ENCODE measurements at regions not wholly inside any gene's neighbourhood (a gene's known extent, or its start where the extent isn't known, plus 50 kb on each side); places are given as distances from the start of the nearest gene placed in this dataset.
A peak's percentile ranks its signal among the peaks of the same experiment; 100 is the strongest.

- no peak for TF ChIP-seq CTCF (IDR thresholded peaks at IDR 0.05)
- DNase-seq = peak; percentile 88
- H3K4me3 Mint-ChIP-seq = peak overlapping the region; percentile 29
- peaks cover 37% of the 10 kb centered on the region for H3K4me1 Mint-ChIP-seq (ENCODE audit: low read depth)
- H3K27ac Mint-ChIP-seq = peak overlapping the region; percentile 51
- no peaks in the 10 kb centered on the region for H3K9me3 Mint-ChIP-seq
- H3K36me3 Mint-ChIP-seq (ENCODE audit: low read depth) = peaks cover 5% of the 10 kb centered on the region; the same call in 1 of the 2 replicates
- H3K27me3 Mint-ChIP-seq (ENCODE audit: insufficient read depth) = no peaks in the 10 kb centered on the region
Observed at GRCh38 chr5:120304663-120305062, 159.4 kb upstream of the PRR16 start.

- peaks cover 37% of the 10 kb centered on the region for H3K4me1 Mint-ChIP-seq (ENCODE audit: low read depth)
- no peak overlapping the region for H3K4me3 Mint-ChIP-seq
- peak overlapping the region; percentile 54; the same call in 1 of the 2 replicates for H3K27ac Mint-ChIP-seq
- H3K9me3 Mint-ChIP-seq = no peaks in the 10 kb centered on the region
- no peak for TF ChIP-seq CTCF (IDR thresholded peaks at IDR 0.05)
- peaks cover 5% of the 10 kb centered on the region; the same call in 1 of the 2 replicates for H3K36me3 Mint-ChIP-seq (ENCODE audit: low read depth)
- H3K27me3 Mint-ChIP-seq (ENCODE audit: insufficient read depth) = no peaks in the 10 kb centered on the region
- DNase-seq = no peak
Observed at GRCh38 chr5:120306303-120306702, 157.8 kb upstream of the PRR16 start.

- TF ChIP-seq CTCF (IDR thresholded peaks at IDR 0.05) = no peak
- no peak overlapping the region for H3K27ac Mint-ChIP-seq
- no peaks in the 10 kb centered on the region; the same call in 1 of the 2 replicates for H3K9me3 Mint-ChIP-seq
- no peaks in the 10 kb centered on the region for H3K27me3 Mint-ChIP-seq (ENCODE audit: insufficient read depth)
- peaks cover 11% of the 10 kb centered on the region for H3K36me3 Mint-ChIP-seq (ENCODE audit: low read depth)
- DNase-seq = peak; percentile 30
- H3K4me3 Mint-ChIP-seq = no peak overlapping the region
- peaks cover 15% of the 10 kb centered on the region for H3K4me1 Mint-ChIP-seq (ENCODE audit: low read depth)
Observed at GRCh38 chr5:120314191-120314590, 149.9 kb upstream of the PRR16 start.

GRCh38 chr5:120320626-120321025 is 143.5 kb upstream of the PRR16 start:
- Mint-ChIP-seq H3K4me1 (ENCODE audit: low read depth) (no peaks in the 10 kb centered on the region), H3K36me3 (ENCODE audit: low read depth) (peaks cover 11% of the 10 kb centered on the region), H3K27me3 (ENCODE audit: insufficient read depth) (no peaks in the 10 kb centered on the region), H3K27ac (no peak overlapping the region), H3K9me3 (no peaks in the 10 kb centered on the region), H3K4me3 (no peak overlapping the region)
- no peak for DNase-seq
- no peak for TF ChIP-seq CTCF (IDR thresholded peaks at IDR 0.05)

GRCh38 chr5:120326651-120327050 is 137.4 kb upstream of the PRR16 start:
- Mint-ChIP-seq H3K36me3 (ENCODE audit: low read depth) (peaks cover 11% of the 10 kb centered on the region; the same call in 1 of the 2 replicates), H3K27ac (no peak overlapping the region), H3K9me3 (no peaks in the 10 kb centered on the region), H3K27me3 (ENCODE audit: insufficient read depth) (no peaks in the 10 kb centered on the region), H3K4me1 (ENCODE audit: low read depth) (peaks cover 5% of the 10 kb centered on the region; the same call in 1 of the 2 replicates), H3K4me3 (no peak overlapping the region)
- no peak for TF ChIP-seq CTCF (IDR thresholded peaks at IDR 0.05)
- DNase-seq = no peak

GRCh38 chr5:120327180-120327579 is 136.9 kb upstream of the PRR16 start:
- Mint-ChIP-seq H3K9me3 (no peaks in the 10 kb centered on the region), H3K27me3 (ENCODE audit: insufficient read depth) (no peaks in the 10 kb centered on the region), H3K36me3 (ENCODE audit: low read depth) (peaks cover 11% of the 10 kb centered on the region; the same call in 1 of the 2 replicates), H3K27ac (no peak overlapping the region), H3K4me3 (no peak overlapping the region), H3K4me1 (ENCODE audit: low read depth) (peaks cover 5% of the 10 kb centered on the region; the same call in 1 of the 2 replicates)
- DNase-seq = no peak
- peak; percentile 65 for TF ChIP-seq CTCF (IDR thresholded peaks at IDR 0.05)
